Body of pancreas (tissue), 4 donors: ENCODE measurements at regions not wholly inside any gene's neighbourhood (a gene's known extent, or its start where the extent isn't known, plus 50 kb on each side); places are given as distances from the start of the nearest gene placed in this dataset.
A peak's percentile ranks its signal among the peaks of the same experiment; 100 is the strongest.

Experiments
- ATAC-seq: fragments of 150-250 bp; one replicate; pipeline ENCODE4 v1.9.1; 2016
- DNase-seq, 4 donors: peaks; one replicate each; pipeline ENCODE4 v3.0.0-alpha.2; 2019
- H3K27ac ChIP-seq, 4 donors: fragments of 200-600 bp; sonication (generic); 1 replicate in 3 of 4; 2 replicates in 1 of 4; pipeline versions ENCODE4 v1.5.1 to v1.6.1; 2016 to 2019; ENCODE audit warnings: mild to moderate bottlenecking in 1 of 4, mixed read lengths in 1 of 4, moderate library complexity in 1 of 4
- H3K27me3 ChIP-seq, 2 donors: fragments of 200-600 bp; sonication (generic); one replicate each; pipeline ENCODE4 v1.6.0; 2016; ENCODE audit warnings: mild to moderate bottlenecking in 1 of 2
- H3K36me3 ChIP-seq, 2 donors: fragments of 200-600 bp; sonication (generic); replicated peaks in 1 of 2; 2 replicates each; pipeline ENCODE4 v1.5.1; 2016; ENCODE audit warnings: low read depth in 2 of 2; ENCODE audit not compliant: insufficient read depth in 1 of 2
- H3K4me1 ChIP-seq: fragments of 200-600 bp; sonication (generic); one replicate; pipeline ENCODE4 v1.6.0; 2016
- H3K4me3 ChIP-seq, 2 donors: fragments of 200-600 bp; sonication (generic); 1 replicate in 1 of 2; 2 replicates in 1 of 2; pipeline ENCODE4 v1.5.1; 2016 to 2019
- H3K9me3 ChIP-seq, 3 donors: fragments of 200-600 bp; sonication (generic); 1 replicate in 2 of 3; 2 replicates in 1 of 3; pipeline ENCODE4 v1.5.1; 2016
- POLR2A ChIP-seq, 3 donors: fragments of 450-650 bp; IDR thresholded peaks; one replicate each; pipeline ENCODE4 v1.6.1; 2016; ENCODE audit warnings: antibody characterized with exemption in 3 of 3, mild to moderate bottlenecking in 2 of 3
- WGBS, 2 donors: methylation state at CpG; one replicate each; pipeline ENCODE4 v1.1.5; 2017; 5-methylcytosine and 5-hydroxymethylcytosine counted together
- intact Hi-C: fragments of 100-400 bp; cut with DNase I; formaldehyde crosslinking; loops from one replicate; pipeline ENCODE4 v1.15.1; 2023
- TF ChIP-seq, protein P1 (sequence below), 7 experiments: fragments of 450-650 bp in 4 of 7; fragments of 200-600 bp in 3 of 7; sonication (generic) in 3 of 7; IDR thresholded peaks; one replicate each; pipeline ENCODE4 v1.5.1; 2016 to 2019; ENCODE audit warnings: antibody characterized with exemption in 7 of 7

DNA sequence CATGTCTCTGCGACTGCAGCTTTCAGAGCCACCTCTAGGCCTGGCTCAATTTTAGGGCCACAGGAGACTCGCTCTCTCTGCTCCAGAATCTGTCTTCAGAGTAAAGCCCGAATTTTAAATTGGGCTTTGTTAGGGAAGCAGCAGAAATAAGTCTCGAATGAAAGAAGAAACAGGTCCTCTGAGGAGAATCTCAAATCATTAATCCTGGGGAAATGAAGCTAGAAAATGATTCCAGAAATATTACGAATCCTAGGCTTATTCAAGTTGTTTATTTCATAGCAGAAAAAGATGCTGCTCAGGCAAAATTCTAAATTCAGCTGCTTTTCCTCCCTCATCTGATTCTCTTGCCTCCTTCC, 114.2 kb upstream of the THBS1 start:
- peak overlapping the region in 1 of 4 donors; percentile 22 for H3K27ac ChIP-seq
- H3K4me1 ChIP-seq: no peaks in the 10 kb centered on the region
- no peaks in the 10 kb centered on the region for H3K9me3 ChIP-seq
- DNase-seq: no peak
- H3K36me3 ChIP-seq: no peaks in the 10 kb centered on the region
- no peaks in the 10 kb centered on the region for H3K27me3 ChIP-seq
- WGBS, 2 donors: 82 to 91% methylated on average over 5 of the region's 5 CpGs
- TF ChIP-seq, protein P1, sequence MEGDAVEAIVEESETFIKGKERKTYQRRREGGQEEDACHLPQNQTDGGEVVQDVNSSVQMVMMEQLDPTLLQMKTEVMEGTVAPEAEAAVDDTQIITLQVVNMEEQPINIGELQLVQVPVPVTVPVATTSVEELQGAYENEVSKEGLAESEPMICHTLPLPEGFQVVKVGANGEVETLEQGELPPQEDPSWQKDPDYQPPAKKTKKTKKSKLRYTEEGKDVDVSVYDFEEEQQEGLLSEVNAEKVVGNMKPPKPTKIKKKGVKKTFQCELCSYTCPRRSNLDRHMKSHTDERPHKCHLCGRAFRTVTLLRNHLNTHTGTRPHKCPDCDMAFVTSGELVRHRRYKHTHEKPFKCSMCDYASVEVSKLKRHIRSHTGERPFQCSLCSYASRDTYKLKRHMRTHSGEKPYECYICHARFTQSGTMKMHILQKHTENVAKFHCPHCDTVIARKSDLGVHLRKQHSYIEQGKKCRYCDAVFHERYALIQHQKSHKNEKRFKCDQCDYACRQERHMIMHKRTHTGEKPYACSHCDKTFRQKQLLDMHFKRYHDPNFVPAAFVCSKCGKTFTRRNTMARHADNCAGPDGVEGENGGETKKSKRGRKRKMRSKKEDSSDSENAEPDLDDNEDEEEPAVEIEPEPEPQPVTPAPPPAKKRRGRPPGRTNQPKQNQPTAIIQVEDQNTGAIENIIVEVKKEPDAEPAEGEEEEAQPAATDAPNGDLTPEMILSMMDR (IDR thresholded peaks at IDR 0.05): no peak
- TF ChIP-seq POLR2A (IDR thresholded peaks at IDR 0.05): no peak
- intact Hi-C loops: no loop called here
- no peak for ATAC-seq
- H3K4me3 ChIP-seq: no peak overlapping the region

DNA sequence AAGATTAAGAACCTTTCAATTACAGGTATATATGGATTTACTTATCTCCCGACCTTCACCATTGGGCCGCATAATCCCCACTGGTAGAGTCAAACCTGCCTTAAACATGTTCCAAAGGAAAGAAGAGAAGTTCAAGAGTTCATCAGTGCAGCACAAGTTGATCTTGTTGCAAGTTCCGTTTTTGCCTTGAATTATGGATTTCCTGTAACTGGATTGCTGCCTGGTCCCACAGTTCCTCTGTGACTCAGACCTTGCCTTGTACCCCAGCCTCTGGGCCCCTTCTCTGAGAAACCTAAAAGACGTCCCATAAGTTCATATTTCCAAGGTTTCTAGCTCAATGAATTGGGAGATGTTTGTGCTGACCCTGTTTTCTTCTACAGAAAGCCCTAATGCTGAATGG, 112.5 kb upstream of the THBS1 start:
- no peak for ATAC-seq

DNA sequence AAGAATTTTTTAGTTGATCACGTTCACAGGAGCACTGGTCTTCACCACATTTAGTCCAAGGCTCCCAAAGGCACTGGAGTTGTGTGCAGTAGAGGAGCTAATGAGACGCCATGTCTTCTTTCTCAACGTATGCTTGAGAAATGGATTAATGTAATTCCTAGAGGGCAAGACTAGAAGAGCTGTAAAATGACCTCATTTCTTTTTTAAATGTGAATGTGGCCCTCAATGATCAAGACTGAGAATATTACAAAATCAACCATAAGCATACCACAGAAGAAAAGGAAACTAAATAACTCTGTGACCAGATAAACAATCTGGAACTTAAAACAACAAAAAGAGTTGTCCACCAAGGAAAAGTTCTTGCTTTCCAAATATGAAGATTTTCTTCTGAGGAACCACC, 112.1 kb upstream of the THBS1 start:
- DNase-seq: no peak
- peak overlapping the region in 1 of 4 donors; percentile 60 for H3K27ac ChIP-seq
- H3K4me1 ChIP-seq: peaks cover 15% of the 10 kb centered on the region
- H3K4me3 ChIP-seq: no peak overlapping the region
- no peak for ATAC-seq
- H3K9me3 ChIP-seq: no peaks in the 10 kb centered on the region
- intact Hi-C loops: no loop called here
- TF ChIP-seq, protein P1 (IDR thresholded peaks at IDR 0.05): no peak
- 82 to 93% methylated on average over 3 of the region's 3 CpGs for WGBS, 2 donors
- no peaks in the 10 kb centered on the region for H3K27me3 ChIP-seq
- no peaks in the 10 kb centered on the region for H3K36me3 ChIP-seq

More for the DNA sequence above, 112.5 kb upstream of the THBS1 start:
- no peaks in the 10 kb centered on the region for H3K9me3 ChIP-seq
- 67 to 93% methylated on average over 4 of the region's 4 CpGs for WGBS, 2 donors
- H3K4me1 ChIP-seq: peaks cover 10% of the 10 kb centered on the region
- TF ChIP-seq POLR2A (IDR thresholded peaks at IDR 0.05): no peak
- TF ChIP-seq, protein P1 (IDR thresholded peaks at IDR 0.05): no peak
- intact Hi-C loops: no loop called here
- H3K27ac ChIP-seq: peak overlapping the region in 1 of 4 donors; percentile 60
- no peak overlapping the region for H3K4me3 ChIP-seq
- DNase-seq: peak in 1 of 4 donors; percentile 59
- no peaks in the 10 kb centered on the region for H3K27me3 ChIP-seq
- H3K36me3 ChIP-seq: no peaks in the 10 kb centered on the region

DNA sequence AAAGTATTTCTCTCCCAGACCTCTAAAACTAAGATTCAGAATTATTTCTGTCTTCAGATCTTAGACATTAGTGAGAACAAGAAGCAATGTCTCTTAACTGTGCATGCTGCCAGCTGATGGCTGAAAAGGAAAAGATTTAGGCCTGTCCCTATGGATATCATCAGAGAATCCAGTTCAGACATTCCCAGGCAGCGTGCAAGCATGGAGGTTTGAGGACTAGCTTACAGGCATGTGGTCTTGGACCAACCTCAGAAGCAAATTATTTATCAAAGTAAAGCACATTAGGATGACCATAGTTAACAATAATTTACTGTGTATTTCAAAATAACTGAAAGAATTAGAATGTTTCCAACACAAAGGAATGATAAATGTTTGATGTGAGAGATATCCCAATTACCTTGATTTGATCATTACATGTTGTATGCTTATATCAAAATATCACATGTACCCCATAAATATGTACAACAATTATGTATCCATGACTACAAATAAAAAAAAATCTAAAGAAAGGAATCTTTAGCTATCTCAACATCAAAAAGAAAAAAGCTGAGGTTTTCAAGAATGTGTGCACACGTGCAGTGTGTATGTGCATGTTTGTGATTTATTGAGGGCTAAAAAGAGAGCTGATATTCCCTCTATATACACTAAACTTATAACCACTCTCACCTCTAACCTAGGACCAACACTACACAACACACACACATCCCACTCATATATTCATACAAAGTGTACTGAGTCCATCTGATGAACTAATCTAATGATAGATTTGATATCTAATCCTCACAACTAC, 108.9 kb upstream of the THBS1 start:
- 86 to 90% methylated on average over 2 of the region's 2 CpGs for WGBS, 2 donors
- ATAC-seq (no peak), DNase-seq (no peak)
- TF ChIP-seq, protein P1 (IDR thresholded peaks at IDR 0.05): no peak
- no peak for TF ChIP-seq POLR2A (IDR thresholded peaks at IDR 0.05)
- H3K27ac ChIP-seq: peak overlapping the region; percentile 81 to 95 (median 82)
- no peak overlapping the region for H3K4me3 ChIP-seq
- H3K4me1 ChIP-seq: peaks cover 17% of the 10 kb centered on the region
- intact Hi-C loops: no loop called here
- H3K9me3 ChIP-seq: no peaks in the 10 kb centered on the region
- H3K36me3 ChIP-seq: no peaks in the 10 kb centered on the region
- no peaks in the 10 kb centered on the region for H3K27me3 ChIP-seq
